HS-27A (cell line): ENCODE measurements at regions not wholly inside any gene's neighbourhood (a gene's known extent, or its start where the extent isn't known, plus 50 kb on each side); places are given as distances from the start of the nearest gene placed in this dataset.
"Not testable (repeated sequence)": the region's sequence is repeated elsewhere in the genome, so short reads cannot be mapped to it uniquely, and the experiment has no call there.

Experiments
- DNase-seq: peaks from one replicate; pipeline ENCODE4 v3.0.0-alpha.2; 2012; ENCODE audit warnings: low read depth, missing footprints

DNA sequence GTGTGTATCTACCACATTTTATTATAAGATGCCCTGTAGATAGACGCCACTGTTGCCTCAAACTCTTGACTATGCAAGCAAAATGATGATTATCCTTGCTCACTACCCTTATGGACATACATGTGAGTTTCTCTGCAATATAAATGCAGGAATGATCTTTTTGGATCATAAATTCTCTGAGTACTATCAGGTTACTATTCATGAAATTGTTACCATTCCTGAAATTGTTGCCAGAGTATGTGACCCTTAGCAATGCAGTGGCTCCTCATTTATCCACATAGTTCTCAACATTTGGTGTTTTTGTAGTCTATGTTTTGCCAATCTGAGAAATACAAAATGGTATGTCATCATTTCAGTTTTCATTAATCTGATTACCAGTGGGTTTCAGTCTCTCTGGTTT, 166.2 kb upstream of the FAM3C start:
- DNase-seq, result peak; percentile 57

DNA sequence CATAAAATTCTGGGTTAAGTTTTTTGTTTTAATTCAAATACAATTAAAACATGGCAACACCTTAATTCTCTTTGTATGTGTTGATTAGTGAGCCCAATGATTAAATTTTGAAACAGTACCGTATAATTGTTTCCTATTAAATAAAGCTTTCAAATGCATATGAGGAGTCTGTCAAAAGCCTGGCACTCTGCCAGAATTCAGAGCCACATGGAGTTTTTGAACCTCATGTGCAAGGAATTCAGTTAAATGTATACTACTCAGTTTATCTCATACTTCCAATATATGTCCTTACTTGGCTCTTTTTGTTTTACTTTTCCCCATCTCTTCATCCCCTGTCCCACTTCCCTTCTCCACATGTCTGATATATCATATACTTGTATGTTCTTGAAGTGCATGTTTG, 165.6 kb upstream of the FAM3C start:
- DNase-seq, result no peak

DNA sequence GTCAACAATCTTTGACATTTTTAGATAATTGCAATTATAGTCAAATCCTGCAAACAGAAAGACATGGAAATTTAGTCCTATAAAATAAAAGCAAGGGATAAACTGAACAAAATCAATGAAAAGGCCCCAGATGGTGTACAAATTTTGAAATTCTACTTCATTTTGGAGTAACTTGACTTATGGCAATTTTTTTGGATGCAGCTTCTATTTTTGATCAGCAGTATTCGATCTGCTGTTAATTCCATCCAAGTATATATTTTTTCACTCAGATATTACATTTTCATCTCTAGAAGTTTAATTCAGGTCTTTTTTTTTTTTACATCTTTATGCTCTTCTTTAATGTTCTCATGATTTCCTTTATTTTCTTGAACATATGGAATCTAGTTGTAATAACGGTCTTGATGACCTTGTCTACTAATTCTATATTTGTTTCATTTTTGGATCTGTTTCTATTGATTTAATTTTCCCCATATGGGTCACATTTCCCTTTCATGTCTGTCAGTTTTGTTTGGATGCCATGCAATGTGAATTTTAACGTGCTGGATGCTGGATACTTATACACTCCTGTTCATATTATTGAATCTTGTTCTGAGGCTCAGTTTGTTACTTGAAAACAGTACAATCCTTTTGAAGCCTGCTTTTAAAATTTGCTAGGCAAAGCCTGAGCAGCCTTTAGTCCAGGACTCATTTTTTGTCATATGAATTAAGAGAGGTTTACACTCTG, 164.3 kb upstream of the FAM3C start:
- DNase-seq, result no peak

DNA sequence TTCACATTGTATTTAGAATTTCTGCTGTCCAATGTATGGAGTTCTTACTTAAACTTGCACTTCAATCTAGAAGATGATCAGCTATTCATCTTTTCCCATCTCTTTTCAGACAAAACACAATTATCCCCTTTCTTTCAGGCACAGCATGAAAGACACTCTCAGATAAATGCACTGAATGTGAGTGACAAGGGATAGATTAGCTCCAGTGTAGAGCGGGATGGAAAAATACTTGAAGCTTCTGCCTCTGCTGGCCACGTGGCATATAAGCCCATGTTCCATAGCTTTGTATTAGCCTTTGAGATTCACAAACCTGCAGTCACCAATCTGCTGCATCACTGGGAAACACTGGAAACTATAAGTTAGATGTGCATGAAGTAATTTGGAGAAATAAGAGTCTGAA, 162.2 kb upstream of the FAM3C start:
- no peak for DNase-seq

DNA sequence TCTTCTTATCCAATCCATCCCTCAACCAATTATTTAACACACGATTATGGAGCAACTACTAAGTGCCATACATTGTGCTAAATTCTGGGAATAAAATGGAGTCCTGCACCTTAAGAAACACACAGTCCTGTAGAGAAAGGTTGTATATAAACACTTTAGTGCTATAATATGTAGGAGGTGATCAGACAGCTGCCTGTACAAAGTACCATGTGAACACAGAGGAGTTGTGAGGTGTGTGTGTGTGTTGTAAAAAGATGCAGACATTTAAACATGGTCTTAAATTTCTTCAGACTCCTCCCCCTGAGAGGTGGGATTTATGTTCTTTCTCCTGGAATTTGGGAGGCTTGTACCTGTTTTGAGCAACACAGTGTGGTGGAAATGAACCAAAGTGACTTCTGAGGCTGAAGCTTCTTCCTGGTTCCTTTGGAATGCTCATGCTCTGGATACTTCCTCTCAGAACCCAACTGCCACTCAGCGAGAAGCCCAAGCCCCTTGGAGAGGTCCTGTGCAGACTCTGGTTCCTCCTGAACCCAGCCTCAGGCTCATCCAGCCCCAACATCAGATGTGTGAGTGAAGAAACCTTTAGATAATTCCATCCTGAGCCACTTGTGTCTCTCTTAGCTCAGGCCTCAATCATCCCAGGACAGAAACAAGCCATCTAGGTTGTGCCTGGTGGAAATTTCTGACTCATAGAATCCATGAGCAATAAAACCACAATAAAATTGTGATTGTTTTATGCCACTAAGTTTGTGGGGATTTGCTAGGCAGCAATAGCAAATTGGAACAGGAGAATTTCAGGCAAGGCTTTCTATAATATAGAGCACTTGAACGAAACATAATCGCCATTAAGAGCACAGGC, 161.2 kb upstream of the FAM3C start:
- no peak for DNase-seq

DNA sequence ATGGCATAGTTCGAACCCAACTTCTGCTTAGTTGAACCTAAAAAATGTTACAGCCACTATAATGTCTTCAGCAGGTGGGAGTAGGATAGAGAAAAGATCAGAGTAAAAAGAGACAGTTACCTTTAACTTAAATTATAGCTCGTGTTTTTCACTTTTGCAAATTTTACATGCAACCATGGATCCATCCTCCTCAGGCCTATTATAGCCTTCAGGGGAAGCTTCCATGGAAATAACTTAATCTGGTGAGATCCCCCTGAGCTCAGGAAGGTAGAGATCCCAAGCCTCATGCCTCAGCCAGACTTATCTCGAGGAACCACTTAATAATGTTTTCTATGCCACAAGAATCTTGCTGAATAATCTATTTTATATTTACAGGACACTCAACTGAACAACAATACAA, 159.4 kb upstream of the FAM3C start:
- no peak for DNase-seq

DNA sequence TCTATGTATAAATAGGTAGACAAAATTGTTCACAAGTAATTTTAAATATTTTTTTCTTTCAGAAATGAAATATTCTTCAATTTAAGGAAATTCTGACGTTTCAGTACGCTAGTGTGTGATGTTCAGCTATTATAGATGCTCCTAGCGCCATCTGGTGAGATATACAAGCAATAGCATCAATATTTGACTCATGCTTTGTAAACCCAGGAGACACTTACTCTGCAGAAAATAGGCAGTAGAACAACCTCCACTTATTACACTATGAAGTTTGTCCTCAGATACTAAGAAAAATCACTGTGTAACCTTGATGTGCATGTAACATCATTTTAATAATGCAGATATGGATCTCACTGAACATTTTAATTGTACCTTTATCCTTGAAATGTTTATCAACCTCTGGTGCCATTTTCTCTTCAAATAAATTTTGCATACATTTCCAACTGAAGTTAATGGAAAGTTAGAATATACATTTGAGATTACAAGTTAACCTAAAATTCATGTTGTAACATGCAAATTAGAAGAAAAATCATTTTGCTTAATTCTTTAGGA, 151.5 kb upstream of the FAM3C start:
- no peak for DNase-seq

DNA sequence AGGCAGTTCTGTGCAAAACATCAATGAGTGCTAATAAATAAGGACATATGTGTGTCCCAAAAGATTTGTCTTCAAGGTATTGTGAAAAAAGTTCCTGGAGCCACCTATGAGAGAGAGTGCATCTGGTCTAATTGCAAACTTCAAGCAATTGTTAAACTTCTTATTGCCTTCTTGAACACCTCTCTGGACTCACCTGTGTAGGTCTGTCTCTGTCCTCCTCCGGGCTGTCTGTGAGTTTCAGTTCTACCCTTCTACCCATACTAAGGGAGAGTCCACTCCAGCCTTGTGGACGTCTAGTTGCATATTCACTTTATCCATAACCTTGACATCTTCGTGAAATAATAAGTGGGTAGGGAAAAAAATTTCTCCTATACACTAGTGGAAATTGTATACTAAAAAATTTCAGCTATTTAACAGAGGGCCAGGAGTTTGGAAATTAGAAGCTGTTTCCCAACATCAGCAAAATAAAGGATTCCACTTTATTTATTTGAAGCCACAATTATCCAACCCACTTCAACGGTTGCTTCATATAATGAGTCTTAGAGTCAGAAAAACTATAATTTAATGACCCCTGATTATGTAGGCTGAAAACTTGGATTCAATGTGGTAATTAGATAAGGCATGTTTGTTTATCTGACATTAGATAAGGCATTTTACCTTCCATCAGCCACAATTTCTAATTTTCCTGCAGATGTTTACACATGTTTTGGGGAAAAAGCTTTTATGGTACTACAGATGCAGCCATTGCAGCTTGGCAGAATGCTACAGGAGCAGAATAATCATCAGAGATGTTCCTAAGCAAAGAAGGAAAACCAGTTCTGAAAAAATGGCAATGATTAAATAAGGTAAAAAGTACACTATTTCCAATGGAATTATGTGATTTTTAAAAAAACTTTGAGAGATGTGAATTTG, 150.8 kb upstream of the FAM3C start:
- no peak for DNase-seq

DNA sequence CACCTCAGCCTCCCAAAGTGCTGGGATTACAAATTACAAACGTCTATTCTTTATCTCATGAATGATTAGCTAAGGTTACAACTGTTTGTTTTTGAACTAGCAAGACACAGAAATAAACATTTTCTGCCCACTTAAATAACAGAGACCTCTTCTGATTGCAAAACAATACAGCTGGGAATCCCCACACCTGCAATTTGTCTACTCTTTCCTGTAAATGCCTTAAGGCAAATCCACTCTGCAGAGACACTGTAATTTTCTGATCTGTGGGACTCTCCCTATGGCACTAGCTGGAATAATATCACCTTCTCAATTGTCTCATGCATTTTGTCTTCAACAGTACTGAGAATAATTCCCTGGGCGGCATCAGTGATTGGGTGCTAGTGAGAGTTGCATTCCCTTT, 149.3 kb upstream of the FAM3C start:
- no peak for DNase-seq

DNA sequence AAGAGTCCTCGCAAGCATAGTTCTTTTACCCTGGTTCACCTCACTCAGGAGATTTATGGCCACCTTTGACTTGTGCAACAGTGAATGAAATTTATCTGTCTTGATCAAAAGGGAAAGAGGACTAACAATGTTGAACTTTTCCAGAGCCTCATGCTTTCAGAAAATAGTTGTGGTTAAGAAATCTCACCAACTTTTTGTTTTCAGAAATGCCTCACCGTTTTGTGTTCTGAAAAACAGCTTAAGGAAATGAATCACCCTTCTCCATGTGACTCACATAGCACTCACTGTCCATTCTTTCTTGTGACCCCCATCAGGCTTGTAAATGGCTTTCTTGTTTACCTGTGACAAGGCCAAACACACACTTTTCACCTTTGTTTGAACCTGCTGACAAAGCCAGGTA, 148.6 kb upstream of the FAM3C start:
- DNase-seq, result peak; percentile 70

DNA sequence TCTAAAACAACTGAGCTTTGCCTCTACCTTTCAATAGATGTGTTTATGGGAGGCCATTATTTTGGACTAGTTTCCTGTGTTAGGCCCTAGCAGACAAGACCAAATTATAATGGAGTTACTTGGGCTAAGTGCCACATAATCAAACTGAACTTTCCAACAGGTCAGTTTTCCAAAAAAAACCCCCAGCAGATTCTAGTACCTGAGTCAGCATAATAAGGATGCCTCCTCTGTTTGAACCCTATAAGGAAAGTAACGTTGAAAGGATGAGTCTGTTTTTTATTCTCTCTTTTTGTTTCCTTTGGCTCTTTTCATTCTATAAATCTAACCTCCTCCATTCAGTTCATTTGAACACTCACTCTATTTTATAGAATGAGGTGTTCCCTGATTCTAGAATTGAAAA, 148.1 kb upstream of the FAM3C start:
- no peak for DNase-seq

DNA sequence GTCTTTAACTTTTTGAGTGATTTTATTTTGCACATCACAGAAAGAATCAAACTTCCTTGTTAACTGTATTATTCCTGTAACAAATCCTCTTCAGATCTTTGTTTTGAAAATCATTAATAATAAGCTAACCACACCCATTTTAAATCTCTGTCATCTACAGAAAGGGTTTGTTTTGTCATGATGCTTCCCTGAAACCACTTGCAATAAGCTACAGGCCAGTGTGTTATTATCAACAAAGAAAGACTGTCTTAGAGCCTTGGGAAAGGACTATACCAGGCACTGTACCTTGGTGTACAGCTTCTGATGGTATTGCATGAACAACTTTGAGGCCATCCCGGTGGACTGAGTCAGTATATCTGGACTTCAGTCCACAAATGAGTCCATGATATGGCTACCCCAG, 145.3 kb upstream of the FAM3C start:
- no peak for DNase-seq

DNA sequence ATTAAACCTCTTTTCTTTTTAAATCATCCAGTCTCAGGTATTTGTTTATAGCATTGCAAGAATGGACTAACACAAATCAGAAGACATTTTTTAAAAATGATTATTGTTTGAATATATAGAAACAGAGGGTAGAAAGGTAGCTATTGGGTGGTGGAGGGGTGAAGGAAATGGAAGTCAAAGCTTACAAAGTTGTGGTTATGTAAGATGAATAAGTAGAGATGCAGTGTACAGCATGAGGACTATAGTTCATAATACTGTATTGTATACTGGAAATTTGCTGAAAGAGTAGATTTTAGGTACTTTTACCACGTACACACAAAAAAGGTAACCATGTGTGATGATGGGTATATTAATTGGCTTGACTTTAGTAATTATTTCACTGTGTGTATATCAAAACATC, 144.0 kb upstream of the FAM3C start:
- DNase-seq, result no peak

DNA sequence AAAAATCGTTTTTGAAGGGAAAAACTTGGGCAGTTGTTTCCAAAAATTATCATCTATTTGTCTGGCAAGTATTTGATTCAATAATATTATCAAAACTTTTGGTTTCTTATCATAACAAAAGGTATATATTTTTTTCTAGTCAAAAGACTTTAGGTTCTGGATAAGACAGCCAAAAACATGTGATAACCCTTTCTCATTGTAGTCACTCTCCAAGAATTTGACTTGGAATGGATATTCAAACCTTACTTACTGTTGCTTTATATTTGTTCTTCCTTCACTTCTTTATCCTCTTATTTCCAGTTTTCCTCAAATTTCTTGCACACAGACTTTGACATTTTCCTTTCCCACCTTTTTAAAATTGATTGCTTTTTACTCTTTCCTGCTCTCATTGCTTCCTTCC, 140.9 kb upstream of the FAM3C start:
- no peak for DNase-seq

DNA sequence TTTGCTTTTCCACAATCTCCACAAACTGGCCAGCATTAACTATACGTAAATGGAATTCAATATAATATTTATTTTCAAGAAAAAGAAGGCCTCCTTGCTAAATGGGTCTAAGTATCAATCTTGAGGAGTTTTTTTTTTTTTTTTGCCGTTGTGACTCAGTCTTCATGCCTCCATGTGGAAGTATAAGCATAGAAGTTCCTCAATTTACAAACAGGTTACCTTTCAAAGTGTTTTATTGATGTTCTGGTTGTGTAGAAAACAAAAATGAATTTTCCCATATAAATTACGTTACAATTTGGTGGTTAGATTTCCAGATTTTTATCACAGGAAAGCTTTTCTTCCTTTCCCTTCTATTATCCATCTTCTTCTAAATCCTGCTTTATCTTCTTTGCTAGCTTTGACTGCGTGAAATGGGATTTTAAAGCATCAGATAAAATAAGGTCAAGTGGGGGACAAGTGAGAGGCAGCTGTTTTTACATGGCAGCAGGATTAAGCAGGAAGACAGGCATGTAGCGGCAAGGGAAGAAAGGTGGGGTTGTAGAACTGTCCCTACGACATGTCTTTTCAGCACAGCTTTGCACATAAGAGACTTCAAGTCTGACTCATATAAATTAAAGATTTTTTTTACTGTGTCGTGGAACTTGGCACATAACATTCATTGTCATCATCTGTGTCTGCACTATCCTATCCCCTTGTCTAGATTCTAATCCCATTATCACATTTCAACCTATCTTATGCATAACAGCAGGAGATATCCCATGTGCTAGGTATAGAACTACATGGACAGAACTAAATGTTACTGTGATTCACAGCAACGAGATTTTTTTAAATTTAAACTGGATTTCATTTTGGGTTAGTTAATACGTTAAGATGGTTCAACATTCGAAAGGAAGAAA, 135.3 kb upstream of the FAM3C start:
- DNase-seq, result no peak

DNA sequence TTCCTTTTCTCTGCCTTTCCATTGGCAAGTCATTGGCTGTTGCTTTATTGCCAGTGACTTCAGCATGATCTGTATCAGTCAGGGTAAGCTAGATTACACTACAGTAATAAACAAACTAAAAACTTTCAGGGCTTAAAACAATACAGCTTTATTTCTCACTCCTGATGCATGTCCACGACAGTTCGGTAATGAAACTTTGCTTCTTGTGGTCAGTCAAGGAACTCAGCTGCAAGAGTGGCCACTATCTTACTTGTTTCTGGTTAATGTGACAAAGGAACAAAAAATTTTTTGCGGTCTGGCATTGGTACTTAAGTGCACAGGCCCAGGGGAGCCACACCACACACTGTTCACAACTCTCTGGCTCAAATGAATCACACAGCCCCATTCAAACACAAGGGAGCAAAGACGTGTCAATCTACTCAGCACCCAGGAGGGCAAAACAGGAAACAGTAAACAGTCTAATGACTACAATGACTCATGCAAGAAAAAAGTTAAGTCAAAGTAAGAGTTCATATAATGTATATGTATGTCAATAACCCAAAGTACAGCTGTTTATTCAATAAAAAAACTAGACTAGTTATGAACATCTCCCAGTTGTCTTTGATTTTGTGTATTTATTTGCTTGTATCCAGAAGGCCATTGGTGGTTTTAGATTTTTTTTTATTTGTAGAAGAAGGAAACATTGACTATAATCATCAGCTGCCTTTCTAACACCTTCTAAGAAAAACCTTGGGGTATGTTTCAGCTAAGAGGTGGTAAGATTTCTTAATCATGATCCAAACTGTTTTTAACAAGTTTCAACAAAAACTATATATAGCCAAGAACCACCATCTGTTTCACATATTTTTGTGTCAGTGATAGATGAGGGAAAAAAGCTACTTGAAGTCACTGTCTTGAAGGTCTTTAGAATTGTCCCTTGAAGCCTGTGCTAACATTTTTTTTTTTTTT, 134.4 kb upstream of the FAM3C start:
- peak; percentile 89 for DNase-seq

DNA sequence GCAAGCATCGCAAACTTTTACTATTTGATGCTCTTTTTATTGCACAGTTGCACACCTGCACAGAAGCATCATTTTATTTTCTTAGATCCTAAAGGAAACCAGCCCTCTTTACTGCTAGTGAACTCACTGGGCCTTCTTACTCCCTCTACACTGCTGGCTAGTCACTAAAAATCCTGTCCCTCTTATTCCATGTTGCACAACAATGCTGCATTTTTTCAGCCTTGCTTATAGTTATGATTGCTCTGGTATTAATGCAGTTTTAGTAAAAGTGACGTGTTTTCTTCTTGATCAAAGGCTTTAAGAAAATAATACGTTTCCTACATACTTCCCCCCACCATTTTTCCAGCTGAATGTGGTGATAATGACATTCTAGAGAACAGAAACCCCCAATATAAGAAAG, 132.9 kb upstream of the FAM3C start:
- DNase-seq, result no peak

DNA sequence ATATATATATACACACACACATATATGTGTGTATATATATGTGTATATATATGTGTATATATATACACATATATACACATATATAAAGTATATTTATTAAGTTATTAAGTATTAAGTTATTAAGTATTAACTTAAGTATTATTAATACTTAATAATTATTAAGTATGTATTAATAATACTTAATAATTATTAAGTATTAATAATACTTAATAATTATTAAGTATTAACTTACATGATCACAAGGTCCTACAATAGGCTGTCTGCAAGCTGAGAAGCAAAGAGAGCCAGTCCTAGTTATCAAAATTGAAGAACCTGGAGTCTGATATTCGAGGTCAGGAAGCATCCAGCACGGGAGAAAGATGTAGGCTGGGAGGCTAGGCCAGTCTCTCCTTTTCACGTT, 130.1 kb upstream of the FAM3C start:
- not testable (repeated sequence) for DNase-seq

DNA sequence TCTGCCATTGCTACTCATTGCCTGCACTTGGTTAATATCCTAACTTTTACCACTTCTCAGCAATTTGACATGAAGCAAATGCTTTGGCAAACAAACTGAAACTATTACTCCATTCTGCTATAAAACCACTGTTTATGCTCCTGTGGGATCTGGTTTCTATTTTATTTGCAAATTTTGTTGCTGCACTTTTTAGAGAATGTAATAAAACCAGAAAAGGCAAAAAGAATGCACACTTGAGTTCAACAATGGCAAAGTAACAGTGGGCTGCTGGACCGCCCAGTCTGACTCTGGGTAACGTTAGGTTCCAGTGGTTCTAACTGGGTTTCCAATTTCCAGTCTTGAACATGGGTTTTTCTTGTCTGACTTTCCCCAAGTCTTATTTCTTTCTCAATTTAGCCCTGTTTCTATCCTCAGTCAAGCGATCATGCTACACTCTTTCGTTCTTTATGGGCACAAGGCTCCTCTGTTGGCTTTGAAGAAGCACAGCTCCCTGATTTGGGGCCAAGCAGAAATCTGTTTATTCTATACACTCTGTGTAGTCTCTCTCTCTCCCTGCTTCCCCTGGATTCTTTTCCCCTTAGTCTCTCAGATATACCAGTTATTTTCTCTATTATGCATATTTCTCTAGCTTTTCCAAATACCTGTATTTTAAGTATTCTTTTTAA, 129.2 kb upstream of the FAM3C start:
- no peak for DNase-seq
